ENCODE measurements at regions not wholly inside any gene's neighbourhood (a gene's known extent, or its start where the extent isn't known, plus 50 kb on each side); places are given as distances from the start of the nearest gene placed in this dataset.

GRCh38 chr10:124287071-124287685 lies 131.5 kb downstream of the OAT start:
- no peak for TF ChIP-seq CTCF (IDR thresholded peaks at IDR 0.05)
- DNase-seq (ENCODE audit: low spot score) = no peak
- Histone ChIP-seq H3K27ac (no peak overlapping the region), H3K4me3 (no peak overlapping the region)

- Histone ChIP-seq H3K27ac (no peak overlapping the region), H3K4me3 (no peak overlapping the region)
- TF ChIP-seq CTCF (IDR thresholded peaks at IDR 0.05) = no peak
- DNase-seq (ENCODE audit: low spot score) = no peak
These were observed 132.1 kb downstream of the OAT start for GRCh38 chr10:124286621-124287020.

- Histone ChIP-seq H3K27ac (peak overlapping the region in 1 of 2 donors; percentile 4), H3K4me3 (no peak overlapping the region)
- DNase-seq (ENCODE audit: low spot score) = no peak
- no peak for TF ChIP-seq CTCF (IDR thresholded peaks at IDR 0.05)
These were observed 132.9 kb downstream of the OAT start for GRCh38 chr10:124285587-124286527.

- no peak overlapping the region for H3K27ac ChIP-seq
- no peak overlapping the region for H3K4me3 ChIP-seq
- no peak for TF ChIP-seq CTCF (IDR thresholded peaks at IDR 0.05)
- no peak for DNase-seq (ENCODE audit: low spot score)
These were observed 134.8 kb downstream of the OAT start for GRCh38 chr10:124283949-124284250.

- Histone ChIP-seq H3K4me3 (no peak overlapping the region), H3K27ac (no peak overlapping the region)
- no peak for TF ChIP-seq CTCF (IDR thresholded peaks at IDR 0.05)
- DNase-seq (ENCODE audit: low spot score) = no peak
These were observed 135.3 kb downstream of the OAT start for GRCh38 chr10:124283215-124283948.

GRCh38 chr10:124282326-124282725 lies 136.4 kb downstream of the OAT start:
- no peak for TF ChIP-seq CTCF (IDR thresholded peaks at IDR 0.05)
- no peak overlapping the region for H3K4me3 ChIP-seq
- DNase-seq (ENCODE audit: low spot score) = no peak
- H3K27ac ChIP-seq = no peak overlapping the region

All from coronary artery (tissue), 2 donors.